IMR-90 (cell line): ENCODE measurements at regions not wholly inside any gene's neighbourhood (a gene's known extent, or its start where the extent isn't known, plus 50 kb on each side); places are given as distances from the start of the nearest gene placed in this dataset.

Experiments
- ATAC-seq: fragments of 200-7000 bp; cut with Tn5 transposase; 2 replicates; pipeline ENCODE4 v1.9.1; 2020; ENCODE audit warnings: low read depth, mild to moderate bottlenecking, moderate library complexity
- BruUV-seq: library from RNA; stranded (reverse); fragments of 400-500 nt; replicated peaks from 2 replicates; lab custom pipeline; 2021; lab: Mats Ljungman, UMichigan
- CTCF ChIA-PET: fragments of 300-600 bp; formaldehyde crosslinking; extraction: SDS; loops from one replicate; lab custom pipeline; 2021; ENCODE audit warnings: antibody characterized with exemption; lab: Yijun Ruan, JAX
- POLR2A ChIA-PET: fragments of 300-600 bp; sonication (Branson Sonifier 250); formaldehyde crosslinking; loops from one replicate; lab custom pipeline; 2022; ENCODE audit warnings: antibody characterized with exemption; ENCODE audit not compliant: unreplicated experiment; lab: Charles Lee
- DNase-seq: peaks from one replicate; pipeline ENCODE4 v3.0.0; 2013
- H2AFZ ChIP-seq: replicated peaks from 2 replicates; pipeline ENCODE3; 2013; ENCODE audit warnings: low read length, mild to moderate bottlenecking; ENCODE audit not compliant: poor library complexity
- H2AK5ac ChIP-seq: 2 replicates; pipeline ENCODE4 v1.6.1; 2013; ENCODE audit warnings: low read depth, low read length, inconsistent platforms
- H2AK9ac ChIP-seq: replicated peaks from 2 replicates; pipeline ENCODE3; 2013; ENCODE audit warnings: mild to moderate bottlenecking, low read depth, low read length, moderate library complexity; ENCODE audit not compliant: poor library complexity
- H2BK120ac ChIP-seq: 2 replicates; pipeline ENCODE4 v1.6.1; 2013; ENCODE audit warnings: low read depth, low read length, inconsistent platforms
- H2BK15ac ChIP-seq: 3 replicates; pipeline ENCODE4 v1.6.1; 2013; ENCODE audit warnings: low read depth, low read length, inconsistent platforms
- H2BK20ac ChIP-seq: 2 replicates; pipeline ENCODE4 v1.6.1; 2013; ENCODE audit warnings: low read depth, mild to moderate bottlenecking, inconsistent platforms, low read length, moderate library complexity
- H2BK5ac ChIP-seq: 2 replicates; pipeline ENCODE4 v1.6.1; 2013; ENCODE audit warnings: mild to moderate bottlenecking, low read depth, low read length, inconsistent platforms; ENCODE audit not compliant: poor library complexity, severe bottlenecking
- H3K14ac ChIP-seq: replicated peaks from 2 replicates; pipeline ENCODE4 v1.6.1; 2013; ENCODE audit warnings: low read depth, low read length, inconsistent platforms
- H3K18ac ChIP-seq: 2 replicates; pipeline ENCODE4 v1.6.1; 2013; ENCODE audit warnings: low read depth, low read length, control low read depth
- H3K23ac ChIP-seq: 2 replicates; pipeline ENCODE4 v1.6.1; 2013; ENCODE audit warnings: low read depth, low read length, inconsistent platforms
- H3K27ac ChIP-seq: 2 replicates; pipeline ENCODE4 v1.5.1; 2013; ENCODE audit warnings: mild to moderate bottlenecking, control low read depth, low read length; ENCODE audit not compliant: insufficient read depth
- H3K27me3 ChIP-seq: 2 replicates; pipeline ENCODE4 v1.6.1; 2013; ENCODE audit warnings: low read length; ENCODE audit not compliant: control insufficient read depth, insufficient read depth
- H3K36me3 ChIP-seq: 2 replicates; pipeline ENCODE4 v1.6.1; 2013; ENCODE audit warnings: low read length, mixed read lengths; ENCODE audit not compliant: control insufficient read depth, insufficient read depth
- H3K4ac ChIP-seq: 2 replicates; pipeline ENCODE4 v1.6.1; 2013; ENCODE audit warnings: low read depth, low read length, inconsistent platforms
- H3K4me1 ChIP-seq: 2 replicates; pipeline ENCODE4 v1.6.1; 2013; ENCODE audit warnings: low read length, mixed read lengths; ENCODE audit not compliant: control insufficient read depth, insufficient read depth
- H3K4me2 ChIP-seq: 2 replicates; pipeline ENCODE4 v1.6.1; 2013; ENCODE audit warnings: low read depth, mild to moderate bottlenecking, control low read depth, low read length, moderate library complexity
- H3K4me3 ChIP-seq: 2 replicates; pipeline ENCODE4 v1.5.1; 2013; ENCODE audit warnings: low read depth, mild to moderate bottlenecking, control low read depth, low read length, moderate library complexity; ENCODE audit not compliant: insufficient read depth
- H3K56ac ChIP-seq: 2 replicates; pipeline ENCODE4 v1.6.1; 2013; ENCODE audit warnings: low read length, inconsistent platforms; ENCODE audit not compliant: insufficient read depth; ENCODE audit errors: extremely low read depth
- H3K79me1 ChIP-seq, 2 experiments: 2 replicates each; pipeline ENCODE4 v1.6.1; 2013; ENCODE audit warnings: low read length in 2 of 2, inconsistent platforms in 1 of 2, low read depth in 1 of 2
- H3K9ac ChIP-seq: 2 replicates; pipeline ENCODE4 v1.6.1; 2013; ENCODE audit warnings: low read depth, low read length, control low read depth
- H3K9me1 ChIP-seq: 2 replicates; pipeline ENCODE4 v1.6.1; 2013; ENCODE audit warnings: low read length, inconsistent platforms; ENCODE audit not compliant: insufficient read depth
- H3K9me3 ChIP-seq: 2 replicates; pipeline ENCODE4 v1.6.1; 2013; ENCODE audit warnings: low read length; ENCODE audit not compliant: control insufficient read depth, insufficient read depth
- H4K20me1 ChIP-seq: 2 replicates; pipeline ENCODE4 v1.6.1; 2013; ENCODE audit warnings: low read length, inconsistent platforms; ENCODE audit not compliant: insufficient read depth
- H4K5ac ChIP-seq: 2 replicates; pipeline ENCODE4 v1.6.1; 2013; ENCODE audit warnings: mild to moderate bottlenecking, low read depth, low read length, control low read depth
- H4K8ac ChIP-seq, 2 experiments: 2 replicates each; pipeline ENCODE4 v1.6.1; 2013; ENCODE audit warnings: low read depth in 2 of 2, low read length in 2 of 2, control low read depth in 1 of 2, inconsistent platforms in 1 of 2
- H4K91ac ChIP-seq: 2 replicates; pipeline ENCODE4 v1.6.1; 2013; ENCODE audit warnings: low read depth, low read length, inconsistent platforms; ENCODE audit not compliant: insufficient read depth
- CEBPB ChIP-seq: IDR thresholded peaks from 2 replicates; pipeline ENCODE4 v1.6.1; 2012; ENCODE audit warnings: low read depth, low read length, improper control_type of control experiment
- MAZ ChIP-seq: IDR thresholded peaks from 2 replicates; pipeline ENCODE4 v1.6.1; 2012; ENCODE audit warnings: low read depth, mild to moderate bottlenecking, low read length, improper control_type of control experiment, moderate library complexity, borderline replicate concordance
- USF2 ChIP-seq: fragments of 150-350 bp; IDR thresholded peaks from 2 replicates; pipeline ENCODE4 v1.6.1; 2017; ENCODE audit warnings: mild to moderate bottlenecking, antibody characterized with exemption, low read length, low read depth
- WGBS, 2 experiments: methylation state at CpG; one replicate each; pipeline versions ENCODE4 v1.1.5 to v1.1.7; 2013; ENCODE audit warnings: missing lambda C conversion rate in 2 of 2; ENCODE audit not compliant: insufficient read length in 1 of 2; ENCODE audit errors: extremely low coverage in 2 of 2; 5-methylcytosine and 5-hydroxymethylcytosine counted together
- dilution Hi-C: fragments of 300-500 bp; cut with HindIII; formaldehyde crosslinking; loops from one replicate; pipeline ENCODE4 v1.14.3; 2018; ENCODE audit warnings: low sequenced_read_pairs; ENCODE audit not compliant: unreplicated experiment
- in situ Hi-C: fragments of 300-500 bp; cut with MboI; formaldehyde crosslinking; loops from 3 replicates; pipeline ENCODE4 v1.14.3; 2019; ENCODE audit warnings: low sequenced_read_pairs, inconsistent platforms, mixed read lengths
- intact Hi-C: fragments of 100-400 bp; cut with micrococcal nuclease; formaldehyde crosslinking; loops from 2 replicates; pipeline ENCODE4 v1.10.0; 2022

GRCh38 chr20:24153101-24154040 is 164.8 kb upstream of the GGTLC1 start:
- no peak overlapping the region for H3K9ac ChIP-seq
- ChIA-PET CTCF (no interaction called here), POLR2A (no interaction called here)
- intact Hi-C loops (no loop called here), in situ Hi-C loops (loop anchor here (10.0 kb wide), 1 partner anchor 641 kb away; no protein-coding TSS in a partner anchor), dilution Hi-C loops (no loop called here)
- H2BK120ac ChIP-seq = no peak overlapping the region
- no peaks in the 10 kb centered on the region for H3K27me3 ChIP-seq
- H3K79me1 ChIP-seq = no peaks in the 10 kb centered on the region
- no peak overlapping the region for H2BK5ac ChIP-seq
- H3K4me1 ChIP-seq = no peaks in the 10 kb centered on the region
- no peak overlapping the region for H2BK20ac ChIP-seq
- BruUV-seq = no TSS peak
- H4K20me1 ChIP-seq = no peaks in the 10 kb centered on the region
- no peaks in the 10 kb centered on the region for H3K9me1 ChIP-seq
- H3K4me3 ChIP-seq = no peak overlapping the region
- H2AFZ ChIP-seq = no peak overlapping the region
- H3K27ac ChIP-seq = no peak overlapping the region
- no peak overlapping the region for H4K91ac ChIP-seq
- H3K14ac ChIP-seq = no peak overlapping the region
- H3K18ac ChIP-seq = no peak overlapping the region
- DNase-seq (no peak), ATAC-seq (no peak)
- no peak overlapping the region for H2BK15ac ChIP-seq
- no peaks in the 10 kb centered on the region for H3K9me3 ChIP-seq
- H2AK9ac ChIP-seq = no peak overlapping the region
- H3K36me3 ChIP-seq = no peaks in the 10 kb centered on the region
- 66% methylated on average over 12 of the region's 15 CpGs; no CpG with 5 or more reads in 1 of the 2 experiments for WGBS, 2 experiments
- H4K5ac ChIP-seq = no peak overlapping the region
- no peak overlapping the region for H3K56ac ChIP-seq
- no peak overlapping the region for H2AK5ac ChIP-seq
- no peak overlapping the region for H3K23ac ChIP-seq
- no peak overlapping the region for H3K4ac ChIP-seq
- H4K8ac ChIP-seq = no peak overlapping the region
- H3K4me2 ChIP-seq = no peak overlapping the region
- TF ChIP-seq USF2 = no peak
- TF ChIP-seq CEBPB = no peak
- no peak for TF ChIP-seq MAZ
